ENCODE measurements at regions not wholly inside any gene's neighbourhood (a gene's known extent, or its start where the extent isn't known, plus 50 kb on each side); places are given as distances from the start of the nearest gene placed in this dataset.
"Not testable (repeated sequence)": the region's sequence is repeated elsewhere in the genome, so short reads cannot be mapped to it uniquely, and the experiment has no call there.

DNA sequence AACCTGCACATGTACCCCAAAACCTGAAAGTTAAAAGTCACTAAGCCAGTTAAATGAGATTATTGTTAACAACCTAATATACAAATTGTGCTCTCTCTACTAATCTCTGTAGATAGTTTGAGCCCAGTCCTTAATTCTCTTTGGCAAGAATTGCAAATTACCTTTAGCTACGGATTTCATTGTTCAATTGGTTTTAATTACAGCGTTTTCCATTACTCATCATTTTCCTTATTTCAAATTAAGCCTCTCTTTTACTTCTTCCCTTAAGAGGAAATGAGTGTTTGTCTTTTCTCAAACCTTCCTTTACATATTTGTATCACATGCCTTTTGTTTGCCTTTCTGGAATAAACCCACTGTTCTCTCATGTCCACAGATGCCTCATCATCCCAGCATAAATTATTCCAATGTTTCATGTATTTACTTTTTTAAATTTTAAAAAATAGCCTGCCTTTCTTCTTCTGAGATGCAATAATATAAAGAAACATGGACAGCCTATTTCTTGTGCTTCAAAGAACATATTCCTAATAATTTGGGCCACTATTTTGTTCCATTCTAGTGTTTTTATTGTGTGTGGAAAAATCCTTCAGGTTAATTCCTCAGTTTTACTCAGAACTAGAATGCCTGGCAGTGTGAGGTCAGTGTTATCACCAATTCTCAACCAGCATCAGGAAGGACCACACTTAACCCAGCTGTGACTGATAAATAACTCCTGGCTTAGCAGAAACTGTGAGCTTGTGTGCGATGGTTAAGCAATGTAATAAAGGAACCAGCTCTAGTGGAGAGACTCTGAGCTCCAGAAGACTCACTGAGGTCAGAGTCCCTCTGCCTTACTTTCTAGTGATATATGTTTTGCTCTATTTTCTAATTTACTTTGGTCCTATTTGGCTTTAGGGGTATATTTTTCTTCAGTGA lies 600.5 kb downstream of the LTN1 start:
- no peak overlapping the region for H3K4me3 ChIP-seq
- no peak overlapping the region for H3K27ac ChIP-seq
- no peaks in the 10 kb centered on the region for H3K27me3 ChIP-seq
- TF ChIP-seq, protein P1, sequence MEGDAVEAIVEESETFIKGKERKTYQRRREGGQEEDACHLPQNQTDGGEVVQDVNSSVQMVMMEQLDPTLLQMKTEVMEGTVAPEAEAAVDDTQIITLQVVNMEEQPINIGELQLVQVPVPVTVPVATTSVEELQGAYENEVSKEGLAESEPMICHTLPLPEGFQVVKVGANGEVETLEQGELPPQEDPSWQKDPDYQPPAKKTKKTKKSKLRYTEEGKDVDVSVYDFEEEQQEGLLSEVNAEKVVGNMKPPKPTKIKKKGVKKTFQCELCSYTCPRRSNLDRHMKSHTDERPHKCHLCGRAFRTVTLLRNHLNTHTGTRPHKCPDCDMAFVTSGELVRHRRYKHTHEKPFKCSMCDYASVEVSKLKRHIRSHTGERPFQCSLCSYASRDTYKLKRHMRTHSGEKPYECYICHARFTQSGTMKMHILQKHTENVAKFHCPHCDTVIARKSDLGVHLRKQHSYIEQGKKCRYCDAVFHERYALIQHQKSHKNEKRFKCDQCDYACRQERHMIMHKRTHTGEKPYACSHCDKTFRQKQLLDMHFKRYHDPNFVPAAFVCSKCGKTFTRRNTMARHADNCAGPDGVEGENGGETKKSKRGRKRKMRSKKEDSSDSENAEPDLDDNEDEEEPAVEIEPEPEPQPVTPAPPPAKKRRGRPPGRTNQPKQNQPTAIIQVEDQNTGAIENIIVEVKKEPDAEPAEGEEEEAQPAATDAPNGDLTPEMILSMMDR (IDR thresholded peaks at IDR 0.05), result no peak
- TF ChIP-seq POLR2A (IDR thresholded peaks at IDR 0.05), result no peak
- H3K9me3 ChIP-seq, result no peaks in the 10 kb centered on the region
- DNase-seq, result no peak
- no peaks in the 10 kb centered on the region for H3K4me1 ChIP-seq
- no peaks in the 10 kb centered on the region for H3K36me3 ChIP-seq

DNA sequence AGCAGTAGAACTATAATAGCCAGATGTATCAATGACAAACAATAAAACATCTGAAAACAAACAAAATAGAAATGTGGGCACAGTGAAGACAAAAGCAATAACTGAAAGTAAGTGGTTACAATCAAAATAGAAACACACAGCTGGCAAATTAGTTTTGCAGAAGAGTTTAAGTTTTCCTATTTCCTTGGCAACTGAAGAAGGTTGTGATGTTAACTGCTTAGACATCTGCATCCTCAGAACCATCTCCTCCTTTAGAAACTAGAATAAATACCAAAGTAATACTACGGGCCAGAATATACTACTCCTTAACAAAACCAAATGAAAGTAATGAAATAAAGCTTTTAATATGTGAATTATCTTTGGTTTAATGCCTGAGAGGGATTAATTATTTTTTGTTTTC lies 605.5 kb downstream of the LTN1 start:
- no peak for DNase-seq
- Histone ChIP-seq H3K27me3 (no peaks in the 10 kb centered on the region), H3K4me3 (no peak overlapping the region), H3K9me3 (no peaks in the 10 kb centered on the region), H3K4me1 (no peaks in the 10 kb centered on the region), H3K36me3 (no peaks in the 10 kb centered on the region), H3K27ac (no peak overlapping the region)
- TF ChIP-seq, protein P1 (IDR thresholded peaks at IDR 0.05), result no peak
- no peak for TF ChIP-seq POLR2A (IDR thresholded peaks at IDR 0.05)

DNA sequence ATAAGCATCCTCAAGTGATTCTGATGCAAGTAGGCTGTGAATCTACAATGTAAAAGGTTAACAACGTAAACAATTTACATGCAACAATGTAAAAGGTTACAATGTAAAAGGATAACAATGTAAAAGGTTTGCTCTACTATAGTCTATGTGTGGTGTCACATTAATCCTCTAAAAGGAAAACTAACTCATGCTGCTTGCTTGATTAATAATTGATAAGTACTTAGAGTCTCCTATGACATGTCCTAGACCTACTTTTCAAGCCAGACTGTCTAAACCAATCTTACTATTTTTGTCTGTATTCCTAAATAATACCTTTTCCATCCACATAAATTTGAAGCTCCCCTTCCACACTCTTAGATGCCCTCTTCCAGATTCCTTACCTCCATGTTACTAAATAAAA lies 606.8 kb downstream of the LTN1 start:
- Histone ChIP-seq H3K27ac (no peak overlapping the region), H3K4me1 (no peaks in the 10 kb centered on the region), H3K9me3 (no peaks in the 10 kb centered on the region), H3K27me3 (no peaks in the 10 kb centered on the region), H3K4me3 (no peak overlapping the region), H3K36me3 (no peaks in the 10 kb centered on the region)
- no peak for DNase-seq
- TF ChIP-seq, protein P1 (IDR thresholded peaks at IDR 0.05), result no peak
- TF ChIP-seq POLR2A (IDR thresholded peaks at IDR 0.05), result no peak

DNA sequence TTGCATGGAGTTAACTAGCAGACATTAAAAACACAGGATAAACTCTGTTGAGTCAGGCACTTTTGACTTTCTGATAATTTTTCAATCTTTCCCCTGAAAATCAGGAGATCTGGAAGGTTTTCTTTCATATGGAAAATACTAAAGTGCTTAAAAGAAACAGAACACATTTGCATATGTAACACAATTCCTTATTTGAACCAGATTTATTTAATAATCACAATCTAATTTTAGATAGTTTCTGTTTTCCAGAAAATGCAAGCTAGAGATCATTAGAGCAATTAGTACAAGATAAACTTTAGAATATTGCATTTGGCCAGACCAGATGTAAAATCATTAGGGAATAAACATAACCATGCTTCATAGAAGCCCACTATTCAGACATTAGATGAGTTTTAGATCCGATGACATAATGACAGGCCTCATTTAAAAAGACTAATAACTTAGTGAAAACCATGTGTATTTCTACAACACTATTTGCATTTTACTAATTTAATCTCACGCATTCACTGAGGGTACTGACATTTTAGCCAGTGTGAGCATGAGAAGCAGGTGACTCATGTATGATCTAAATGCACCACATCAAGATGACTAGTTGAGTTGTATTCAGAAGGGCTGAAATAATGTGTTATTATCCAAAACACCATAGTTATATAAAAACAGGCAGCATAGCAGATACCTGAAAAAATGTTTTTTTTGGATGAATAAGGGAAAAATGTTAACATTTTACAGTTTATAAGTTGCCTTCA lies 611.5 kb downstream of the LTN1 start:
- not testable (repeated sequence) for H3K4me3 ChIP-seq, H3K4me1 ChIP-seq, H3K27me3 ChIP-seq, DNase-seq, H3K9me3 ChIP-seq, H3K27ac ChIP-seq, H3K36me3 ChIP-seq

DNA sequence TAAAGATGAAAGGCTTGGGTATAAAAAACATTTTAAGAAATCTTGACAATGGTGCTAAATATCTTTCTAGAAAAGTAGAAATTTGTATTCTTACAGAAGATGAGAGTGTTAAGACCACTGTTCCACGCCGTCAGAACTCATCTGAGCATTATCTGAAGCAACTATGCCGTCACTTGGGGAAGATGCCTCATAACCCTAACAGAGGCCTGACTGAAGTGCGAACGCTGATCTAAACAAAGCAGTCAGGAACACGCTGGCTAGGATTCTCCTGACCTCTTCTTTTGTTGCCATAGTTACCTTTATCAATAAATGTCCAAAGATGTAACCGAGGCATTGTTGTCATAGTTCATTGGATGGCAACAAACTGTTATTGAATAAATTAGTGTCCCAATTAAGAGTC lies 612.4 kb downstream of the LTN1 start:
- no peak for TF ChIP-seq POLR2A (IDR thresholded peaks at IDR 0.05)
- TF ChIP-seq, protein P1 (IDR thresholded peaks at IDR 0.05), result no peak
- no peaks in the 10 kb centered on the region for H3K36me3 ChIP-seq
- no peak overlapping the region for H3K27ac ChIP-seq
- no peaks in the 10 kb centered on the region for H3K4me1 ChIP-seq
- no peaks in the 10 kb centered on the region for H3K27me3 ChIP-seq
- no peak for DNase-seq
- H3K9me3 ChIP-seq, result peaks cover 0 to 3% (median 0%) of the 10 kb centered on the region in 4 donors
- no peak overlapping the region for H3K4me3 ChIP-seq

DNA sequence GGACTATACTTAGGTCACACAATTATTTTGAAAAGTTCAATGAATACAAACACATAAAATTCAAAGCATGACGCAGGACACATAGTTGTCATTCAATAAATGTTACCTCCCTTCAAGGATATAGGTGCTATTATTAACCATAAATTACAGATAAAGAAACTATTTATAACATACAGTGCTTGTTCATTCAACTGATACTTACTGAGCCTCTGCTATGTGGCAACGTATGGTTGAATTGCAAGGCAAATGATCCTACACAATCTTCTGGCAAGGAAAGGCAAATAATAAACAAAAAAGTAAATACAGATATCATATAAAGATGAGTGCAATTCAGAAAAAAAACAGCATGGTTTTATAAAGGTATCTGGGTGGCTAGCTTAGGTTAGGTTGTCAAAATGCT lies 614.7 kb downstream of the LTN1 start:
- Histone ChIP-seq H3K9me3 (peaks cover 0 to 3% (median 0%) of the 10 kb centered on the region in 4 donors), H3K4me1 (no peaks in the 10 kb centered on the region), H3K4me3 (no peak overlapping the region), H3K36me3 (no peaks in the 10 kb centered on the region), H3K27me3 (no peaks in the 10 kb centered on the region), H3K27ac (no peak overlapping the region)
- TF ChIP-seq, protein P1 (IDR thresholded peaks at IDR 0.05), result no peak
- DNase-seq, result no peak
